Loucy (cell line): ENCODE measurements at regions not wholly inside any gene's neighbourhood (a gene's known extent, or its start where the extent isn't known, plus 50 kb on each side); places are given as distances from the start of the nearest gene placed in this dataset.

Experiments
- H2AFZ ChIP-seq: fragments of 200-600 bp; sonication (generic); 2 replicates; pipeline ENCODE4 v1.6.0; 2016; ENCODE audit warnings: antibody characterized with exemption, mild to moderate bottlenecking, low read length, moderate library complexity
- H3F3A ChIP-seq: fragments of 200-600 bp; 2 replicates; pipeline ENCODE4 v1.6.0; 2016; ENCODE audit warnings: antibody characterized with exemption, low read depth, mild to moderate bottlenecking
- H3K27me3 ChIP-seq: fragments of 200-600 bp; sonication (generic); 2 replicates; pipeline ENCODE4 v1.6.1; 2014; ENCODE audit warnings: low read length, mild to moderate bottlenecking; ENCODE audit not compliant: insufficient read depth, poor library complexity, severe bottlenecking
- H3K36me3 ChIP-seq: fragments of 200-600 bp; sonication (generic); 2 replicates; pipeline ENCODE4 v1.6.1; 2016; ENCODE audit warnings: low read length; ENCODE audit not compliant: insufficient read depth
- H3K4me1 ChIP-seq: fragments of 200-600 bp; sonication (generic); 2 replicates; pipeline ENCODE4 v1.5.1; 2014; ENCODE audit warnings: low read length, mild to moderate bottlenecking; ENCODE audit not compliant: insufficient read depth, poor library complexity, severe bottlenecking
- H3K4me2 ChIP-seq: fragments of 200-600 bp; sonication (generic); 2 replicates; pipeline ENCODE4 v1.6.0; 2014; ENCODE audit warnings: antibody characterized with exemption, low read length, low read depth, mild to moderate bottlenecking; ENCODE audit not compliant: poor library complexity, severe bottlenecking
- H3K4me3 ChIP-seq: fragments of 200-600 bp; sonication (generic); 2 replicates; pipeline ENCODE4 v1.5.1; 2014; ENCODE audit warnings: low read length, mild to moderate bottlenecking, mixed read lengths; ENCODE audit not compliant: poor library complexity, severe bottlenecking
- H3K79me2 ChIP-seq: fragments of 200-600 bp; sonication (generic); 2 replicates; pipeline ENCODE4 v1.6.1; 2014; ENCODE audit warnings: low read length; ENCODE audit not compliant: insufficient read depth
- H3K9ac ChIP-seq: fragments of 200-600 bp; sonication (generic); 2 replicates; pipeline ENCODE4 v1.6.0; 2014; ENCODE audit warnings: mild to moderate bottlenecking, low read depth, low read length, moderate library complexity; ENCODE audit not compliant: poor library complexity, severe bottlenecking
- H3K9me2 ChIP-seq: fragments of 200-600 bp; sonication (generic); replicated peaks from 2 replicates; pipeline ENCODE4 v1.6.1; 2016; ENCODE audit warnings: low read depth, low read length, mixed read lengths
- H3K9me3 ChIP-seq: fragments of 200-600 bp; sonication (generic); 2 replicates; pipeline ENCODE4 v1.6.1; 2014; ENCODE audit warnings: mild to moderate bottlenecking, antibody characterized with exemption, low read length, low read depth; ENCODE audit not compliant: insufficient read depth
- H4K20me1 ChIP-seq: fragments of 200-600 bp; sonication (generic); 2 replicates; pipeline ENCODE4 v1.6.0; 2014; ENCODE audit warnings: antibody characterized with exemption, low read length, mild to moderate bottlenecking; ENCODE audit not compliant: insufficient read depth, poor library complexity, severe bottlenecking
- CTCF ChIP-seq: fragments of 200-600 bp; sonication (generic); conservative IDR thresholded peaks from 2 replicates; pipeline ENCODE4 v1.5.1; 2014; ENCODE audit warnings: mild to moderate bottlenecking, antibody characterized with exemption, low read length
- EZH2phosphoT487 ChIP-seq: fragments of 200-600 bp; IDR thresholded peaks from 2 replicates; pipeline ENCODE4 v1.6.1; 2018; ENCODE audit warnings: antibody characterized with exemption, mild to moderate bottlenecking, moderate library complexity, borderline replicate concordance

- Histone ChIP-seq H3K4me3 (no peak overlapping the region), H3K9me3 (no peaks in the 10 kb centered on the region), H3K4me1 (no peaks in the 10 kb centered on the region), H2AFZ (no peak overlapping the region), H3K9ac (no peak overlapping the region), H4K20me1 (no peaks in the 10 kb centered on the region), H3F3A (no peaks in the 10 kb centered on the region), H3K9me2 (no peaks in the 10 kb centered on the region), H3K27me3 (no peaks in the 10 kb centered on the region), H3K79me2 (no peaks in the 10 kb centered on the region), H3K36me3 (no peaks in the 10 kb centered on the region), H3K4me2 (no peak overlapping the region)
- TF ChIP-seq EZH2phosphoT487: no peak
- TF ChIP-seq CTCF: no peak
Observed at GRCh38 chr11:80441821-80442220, 1001.0 kb upstream of the TENM4 start.

GRCh38 chr11:80440835-80441234 is 1000.0 kb upstream of the TENM4 start:
- Histone ChIP-seq H3K9me2 (no peaks in the 10 kb centered on the region), H3K4me1 (no peaks in the 10 kb centered on the region), H3K27me3 (no peaks in the 10 kb centered on the region), H4K20me1 (no peaks in the 10 kb centered on the region), H3K9me3 (no peaks in the 10 kb centered on the region), H3K79me2 (no peaks in the 10 kb centered on the region), H3K36me3 (no peaks in the 10 kb centered on the region), H2AFZ (no peak overlapping the region), H3K9ac (no peak overlapping the region), H3F3A (no peaks in the 10 kb centered on the region), H3K4me3 (no peak overlapping the region), H3K4me2 (no peak overlapping the region)
- TF ChIP-seq EZH2phosphoT487: no peak
- TF ChIP-seq CTCF: no peak

GRCh38 chr11:80436547-80436946 is 995.7 kb upstream of the TENM4 start:
- Histone ChIP-seq H3K4me1 (no peaks in the 10 kb centered on the region), H3F3A (no peaks in the 10 kb centered on the region), H3K4me2 (no peak overlapping the region), H3K9me3 (no peaks in the 10 kb centered on the region), H4K20me1 (no peaks in the 10 kb centered on the region), H3K9ac (no peak overlapping the region), H2AFZ (no peak overlapping the region), H3K79me2 (no peaks in the 10 kb centered on the region), H3K27me3 (no peaks in the 10 kb centered on the region), H3K9me2 (no peaks in the 10 kb centered on the region), H3K4me3 (no peak overlapping the region), H3K36me3 (no peaks in the 10 kb centered on the region)
- TF ChIP-seq CTCF: no peak
- TF ChIP-seq EZH2phosphoT487: no peak
